H1 (cell line): ENCODE measurements at regions not wholly inside any gene's neighbourhood (a gene's known extent, or its start where the extent isn't known, plus 50 kb on each side); places are given as distances from the start of the nearest gene placed in this dataset.

Experiments
- CTCF ChIA-PET: fragments of 300-600 bp; sonication (Branson Sonifier 250); formaldehyde crosslinking; loops from one replicate; lab custom pipeline; 2021; ENCODE audit not compliant: partially characterized antibody; lab: Charles Lee
- POLR2A ChIA-PET: fragments of 300-600 bp; sonication (Branson Sonifier 250); formaldehyde crosslinking; loops from one replicate; lab custom pipeline; 2021; ENCODE audit warnings: inconsistent platforms; ENCODE audit not compliant: partially characterized antibody; lab: Charles Lee
- DNase-seq, 2 experiments: peaks; one replicate each; pipeline versions ENCODE4 v3.0.0 to v3.0.0-alpha.2; 2010 to 2022; ENCODE audit warnings: low spot score in 2 of 2, low read depth in 1 of 2, mixed read lengths in 1 of 2
- FAIRE-seq: peaks from 2 replicates; lab custom pipeline; 2011; peaks lifted over from hg19 to GRCh38; lab: Jason Lieb, UNC
- H2AFZ ChIP-seq: 2 replicates; pipeline ENCODE4 v1.8.1; 2012; ENCODE audit warnings: low read length, inconsistent platforms
- H2AK5ac ChIP-seq: 2 replicates; pipeline ENCODE4 v1.6.1; 2013; ENCODE audit warnings: low read depth, low read length
- H2BK120ac ChIP-seq: replicated peaks from 2 replicates; pipeline ENCODE3; 2013; ENCODE audit warnings: low read depth, low read length, inconsistent platforms
- H2BK12ac ChIP-seq: 2 replicates; pipeline ENCODE4 v1.6.1; 2013; ENCODE audit warnings: low read depth, low read length
- H2BK15ac ChIP-seq: 2 replicates; pipeline ENCODE4 v1.6.1; 2013; ENCODE audit warnings: low read length
- H2BK20ac ChIP-seq: 2 replicates; pipeline ENCODE4 v1.6.1; 2013; ENCODE audit warnings: low read length
- H2BK5ac ChIP-seq: 2 replicates; pipeline ENCODE4 v1.6.1; 2013; ENCODE audit warnings: low read depth, low read length
- H3K14ac ChIP-seq: 2 replicates; pipeline ENCODE4 v1.6.1; 2013; ENCODE audit warnings: inconsistent platforms; ENCODE audit not compliant: insufficient read length
- H3K18ac ChIP-seq: 2 replicates; pipeline ENCODE4 v1.6.1; 2013; ENCODE audit warnings: low read length; ENCODE audit errors: extremely low read depth
- H3K23ac ChIP-seq: 2 replicates; pipeline ENCODE4 v1.6.1; 2013; ENCODE audit warnings: inconsistent platforms; ENCODE audit not compliant: insufficient read length
- H3K23me2 ChIP-seq: 2 replicates; pipeline ENCODE4 v1.6.1; 2013; ENCODE audit warnings: low read depth, low read length
- H3K27ac ChIP-seq: 2 replicates; pipeline ENCODE4 v1.6.1; 2011; ENCODE audit warnings: low read depth, low read length, inconsistent platforms
- H3K27me3 ChIP-seq, 4 experiments: replicated peaks in 1 of 4; 1 replicate in 1 of 4; 2 replicates in 3 of 4; pipeline versions ENCODE4 v1.6.1 to v1.8.1; 2011 to 2013; ENCODE audit warnings: low read length in 3 of 4, mild to moderate bottlenecking in 3 of 4, inconsistent platforms in 2 of 4, mixed read lengths in 2 of 4, moderate library complexity in 1 of 4; ENCODE audit not compliant: control insufficient read depth in 3 of 4, insufficient read depth in 3 of 4; ENCODE audit errors: extremely low read depth in 1 of 4
- H3K36me3 ChIP-seq, 4 experiments: 2 replicates each; pipeline versions ENCODE4 v1.6.1 to v1.8.1; 2011 to 2013; ENCODE audit warnings: mild to moderate bottlenecking in 4 of 4, low read length in 3 of 4, moderate library complexity in 2 of 4, control low read depth in 1 of 4, inconsistent platforms in 1 of 4; ENCODE audit not compliant: insufficient read depth in 4 of 4, control insufficient read depth in 2 of 4
- H3K4ac ChIP-seq: replicated peaks from 2 replicates; pipeline ENCODE3; 2013; ENCODE audit warnings: low read length, low read depth, mixed read lengths, inconsistent platforms; ENCODE audit not compliant: insufficient read length
- H3K4me1 ChIP-seq, 4 experiments: replicated peaks in 1 of 4; 1 replicate in 1 of 4; 2 replicates in 3 of 4; pipeline versions ENCODE4 v1.6.1 to v1.8.1; 2011 to 2013; ENCODE audit warnings: low read length in 3 of 4, inconsistent platforms in 2 of 4, mixed read lengths in 1 of 4; ENCODE audit not compliant: insufficient read depth in 4 of 4, control insufficient read depth in 3 of 4
- H3K4me2 ChIP-seq, 2 experiments: 2 replicates each; pipeline versions ENCODE4 v1.6.1 to v1.8.1; 2011 to 2013; ENCODE audit warnings: low read depth in 2 of 2, low read length in 2 of 2, control low read depth in 1 of 2, inconsistent platforms in 1 of 2, mild to moderate bottlenecking in 1 of 2; ENCODE audit not compliant: insufficient read depth in 1 of 2
- H3K4me3 ChIP-seq, 4 experiments: fragments of 200-600, 300-600 bp in 1 of 4; sonication (generic), shearing (Covaris generic), sonication (Bioruptor Twin) in 1 of 4; 2 replicates each; pipeline versions ENCODE4 v1.5.1 to v1.8.1; 2011 to 2016; ENCODE audit warnings: low read length in 4 of 4, low read depth in 3 of 4, control low read depth in 2 of 4, inconsistent platforms in 2 of 4, mild to moderate bottlenecking in 2 of 4, mixed read lengths in 1 of 4, moderate library complexity in 1 of 4; ENCODE audit not compliant: insufficient read depth in 2 of 4; ENCODE audit errors: extremely low read depth in 1 of 4
- H3K56ac ChIP-seq: replicated peaks from 2 replicates; pipeline ENCODE3; 2013; ENCODE audit warnings: low read depth, mild to moderate bottlenecking, mixed read lengths, low read length, inconsistent platforms; ENCODE audit not compliant: insufficient read length
- H3K79me1 ChIP-seq: 2 replicates; pipeline ENCODE4 v1.6.1; 2013; ENCODE audit warnings: low read depth, low read length, control low read depth
- H3K79me2 ChIP-seq, 2 experiments: 2 replicates each; pipeline versions ENCODE4 v1.6.1 to v1.8.1; 2012 to 2013; ENCODE audit warnings: low read length in 2 of 2, mild to moderate bottlenecking in 2 of 2, inconsistent platforms in 1 of 2; ENCODE audit not compliant: insufficient read depth in 2 of 2, control insufficient read depth in 1 of 2
- H3K9ac ChIP-seq, 4 experiments: replicated peaks in 1 of 4; 1 replicate in 1 of 4; 2 replicates in 3 of 4; pipeline versions ENCODE4 v1.6.1 to v1.8.1; 2011 to 2013; ENCODE audit warnings: low read depth in 3 of 4, low read length in 3 of 4, control low read depth in 2 of 4, mild to moderate bottlenecking in 2 of 4, moderate library complexity in 2 of 4, inconsistent platforms in 1 of 4; ENCODE audit errors: extremely low read depth in 1 of 4
- H3K9me3 ChIP-seq, 2 experiments: 2 replicates each; pipeline versions ENCODE4 v1.6.1 to v1.8.1; 2012 to 2013; ENCODE audit warnings: mild to moderate bottlenecking in 2 of 2, moderate library complexity in 2 of 2, control low read depth in 1 of 2, inconsistent platforms in 1 of 2, low read depth in 1 of 2, low read length in 1 of 2, mixed read lengths in 1 of 2; ENCODE audit not compliant: insufficient read depth in 2 of 2
- H4K20me1 ChIP-seq, 2 experiments: replicated peaks in 1 of 2; 2 replicates each; pipeline versions ENCODE3 to v1.8.1; 2011 to 2013; ENCODE audit warnings: inconsistent platforms in 2 of 2, low read length in 2 of 2, mild to moderate bottlenecking in 1 of 2; ENCODE audit not compliant: insufficient read depth in 2 of 2, control insufficient read depth in 1 of 2
- H4K5ac ChIP-seq: 2 replicates; pipeline ENCODE4 v1.6.1; 2013; ENCODE audit warnings: low read length, low read depth, mixed read lengths, inconsistent platforms; ENCODE audit not compliant: insufficient read length
- H4K8ac ChIP-seq: 2 replicates; pipeline ENCODE4 v1.8.0; 2013; ENCODE audit warnings: mild to moderate bottlenecking, moderate library complexity, low read length, inconsistent platforms; ENCODE audit not compliant: insufficient read depth; ENCODE audit errors: extremely low read depth
- H4K91ac ChIP-seq: replicated peaks from 2 replicates; pipeline ENCODE3; 2013; ENCODE audit warnings: low read length, mixed read lengths, inconsistent platforms; ENCODE audit not compliant: insufficient read length
- ASH2L ChIP-seq: fragments of 200-600, 300-600 bp; sonication (generic); IDR thresholded peaks from one replicate; pipeline ENCODE4 v1.7.1; 2017; ENCODE audit warnings: low read length
- BACH1 ChIP-seq: IDR thresholded peaks from 2 replicates; pipeline ENCODE4 v1.6.1; 2012; ENCODE audit warnings: low read length, improper control_type of control experiment
- CHD2 ChIP-seq: IDR thresholded peaks from 2 replicates; pipeline ENCODE4 v1.6.1; 2012; ENCODE audit warnings: low read length, improper control_type of control experiment
- CTCF ChIP-seq, 3 experiments: IDR thresholded peaks; 1 replicate in 2 of 3; 2 replicates in 1 of 3; pipeline versions ENCODE4 v1.5.1 to v1.6.1; 2011; ENCODE audit warnings: low read length in 3 of 3, mild to moderate bottlenecking in 3 of 3, inconsistent platforms in 2 of 3, low read depth in 1 of 3, moderate library complexity in 1 of 3; ENCODE audit not compliant: insufficient read depth in 1 of 3; ENCODE audit errors: control extremely low read depth in 1 of 3
- GABPA ChIP-seq: IDR thresholded peaks from 2 replicates; pipeline ENCODE4 v1.6.1; 2011; ENCODE audit warnings: mild to moderate bottlenecking, low read length, moderate library complexity, borderline replicate concordance; ENCODE audit not compliant: insufficient read depth
- NANOG ChIP-seq: IDR thresholded peaks from 2 replicates; pipeline ENCODE4 v1.6.1; 2011; ENCODE audit warnings: low read length, low read depth, mild to moderate bottlenecking, inconsistent platforms; ENCODE audit not compliant: insufficient read depth, poor library complexity, severe bottlenecking
- POLR2AphosphoS5 ChIP-seq: IDR thresholded peaks from 2 replicates; pipeline ENCODE4 v1.6.1; 2011; ENCODE audit warnings: low read depth, low read length
- RAD21 ChIP-seq, 2 experiments: IDR thresholded peaks in 1 of 2; conservative IDR thresholded peaks in 1 of 2; 2 replicates each; pipeline ENCODE4 v1.6.1; 2011; ENCODE audit warnings: low read depth in 2 of 2, low read length in 2 of 2, improper control_type of control experiment in 1 of 2, inconsistent platforms in 1 of 2, mild to moderate bottlenecking in 1 of 2, moderate library complexity in 1 of 2
- RBBP5 ChIP-seq: IDR thresholded peaks from 2 replicates; pipeline ENCODE4 v1.7.1; 2012; ENCODE audit warnings: low read depth, mild to moderate bottlenecking, inconsistent platforms, low read length, moderate library complexity, borderline replicate concordance
- SP1 ChIP-seq: IDR thresholded peaks from 2 replicates; pipeline ENCODE4 v1.6.1; 2011; ENCODE audit warnings: low read depth, low read length
- TBP ChIP-seq: IDR thresholded peaks from 2 replicates; pipeline ENCODE4 v1.6.1; 2011; ENCODE audit warnings: low read depth, low read length, improper control_type of control experiment
- ZNF274 ChIP-seq: IDR thresholded peaks from 2 replicates; pipeline ENCODE4 v1.7.0; 2012; ENCODE audit warnings: low read length, borderline replicate concordance; ENCODE audit errors: extremely low read depth
- WGBS, 2 experiments: shearing (Covaris generic) in 1 of 2; methylation state at CpG; one replicate each; pipeline versions ENCODE4 v1.1.6 to v1.1.7; 2013 to 2015; ENCODE audit warnings: low lambda C conversion rate in 2 of 2, mixed read lengths in 2 of 2, inconsistent platforms in 1 of 2, low coverage in 1 of 2, missing lambda C conversion rate in 1 of 2; ENCODE audit not compliant: insufficient replicate concordance in 2 of 2, insufficient coverage in 1 of 2, insufficient read length in 1 of 2; ENCODE audit errors: extremely low coverage in 1 of 2, missing lambda C conversion rate in 1 of 2; 5-methylcytosine and 5-hydroxymethylcytosine counted together

- H3K9me3 ChIP-seq = peaks cover 8 to 14% of the 10 kb centered on the region in 2 experiments; a peak in 3 of 4 replicates
- TF ChIP-seq BACH1 (no peak), POLR2AphosphoS5 (no peak), RAD21 (IDR thresholded peaks at IDR 0.05 in 1 of 2, conservative IDR thresholded peaks at IDR 0.05 in 1 of 2; ENCODE audit: low read depth in 2 of 2, low read length in 2 of 2) (no peak), CHD2 (no peak), CTCF (IDR thresholded peaks at IDR 0.05; ENCODE audit: control extremely low read depth in 1 of 3, insufficient read depth in 1 of 3, low read depth in 1 of 3, low read length in 3 of 3) (no peak), RBBP5 (no peak), GABPA (no peak), SP1 (no peak), NANOG (no peak), ZNF274 (no peak), ASH2L (no peak), TBP (no peak)
Measured at GRCh38 chr18:22883179-22883578, 49.9 kb upstream of the RBBP8 start.

More at GRCh38 chr18:22883179-22883578, 49.9 kb upstream of the RBBP8 start:
- ChIA-PET POLR2A (no interaction called here), CTCF (interaction anchor here (0.7 to 1.6 kb wide), 3 partner anchors 10 to 46 kb away, joined by 4 to 5 read pairs (median 4); no protein-coding TSS in a partner anchor)
- Histone ChIP-seq H2BK12ac (no peak overlapping the region), H2AK5ac (no peak overlapping the region), H3K4me3 (no peak overlapping the region), H3K79me1 (no peaks in the 10 kb centered on the region), H3K79me2 (no peaks in the 10 kb centered on the region), H3K27me3 (no peaks in the 10 kb centered on the region), H4K5ac (no peak overlapping the region), H3K18ac (no peak overlapping the region), H2BK5ac (no peak overlapping the region), H2BK120ac (no peak overlapping the region), H3K56ac (no peak overlapping the region), H2BK20ac (no peak overlapping the region), H4K91ac (no peak overlapping the region), H3K27ac (no peak overlapping the region), H3K4me2 (no peak overlapping the region), H2AFZ (no peak overlapping the region; the same call in 1 of the 2 replicates), H3K23me2 (no peaks in the 10 kb centered on the region), H2BK15ac (no peak overlapping the region), H3K14ac (no peak overlapping the region), H3K4me1 (peaks cover 0 to 3% (median 1%) of the 10 kb centered on the region in 4 experiments; a peak in 2 of 7 replicates), H3K4ac (no peak overlapping the region), H3K23ac (no peak overlapping the region), H4K20me1 (no peaks in the 10 kb centered on the region), H3K9ac (no peak overlapping the region), H4K8ac (no peak overlapping the region), H3K36me3 (no peaks in the 10 kb centered on the region)
- FAIRE-seq (peak; percentile 57), DNase-seq (no peak)
- WGBS, 2 experiments = 71% methylated on average over 2 of the region's 2 CpGs; no CpG with 5 or more reads in 1 of the 2 experiments
